BE2C (cell line): ENCODE measurements at regions not wholly inside any gene's neighbourhood (a gene's known extent, or its start where the extent isn't known, plus 50 kb on each side); places are given as distances from the start of the nearest gene placed in this dataset.

Experiments used
- DNase-seq: peaks from one replicate; pipeline ENCODE4 v3.0.0-alpha.2; 2020
- H3K27me3 ChIP-seq: fragments of 250-450 bp; sonication (Bioruptor Pico); 2 replicates; pipeline ENCODE4 v1.5.1; 2020; ENCODE audit warnings: mild to moderate bottlenecking
- H3K36me3 ChIP-seq: fragments of 250-450 bp; sonication (Bioruptor Pico); 2 replicates; pipeline ENCODE4 v1.5.1; 2020; ENCODE audit warnings: mild to moderate bottlenecking
- H3K4me1 ChIP-seq: fragments of 250-450 bp; sonication (Bioruptor Pico); 2 replicates; pipeline ENCODE4 v1.5.1; 2020
- H3K4me3 ChIP-seq: 2 replicates; pipeline ENCODE4 v1.5.1; 2011; ENCODE audit warnings: low read depth, low read length
- H3K9me3 ChIP-seq: fragments of 250-450 bp; sonication (Bioruptor Pico); 2 replicates; pipeline ENCODE4 v1.5.1; 2020
- TF ChIP-seq, protein P1 (sequence below): IDR thresholded peaks from 2 replicates; pipeline ENCODE4 v1.5.1; 2012; ENCODE audit warnings: mild to moderate bottlenecking, low read depth, low read length

GRCh38 chr15:62301993-62302675 lies 137.0 kb upstream of the C2CD4B start:
- Histone ChIP-seq H3K4me3 (no peak overlapping the region), H3K9me3 (no peaks in the 10 kb centered on the region; the same call in 1 of the 2 replicates), H3K36me3 (no peaks in the 10 kb centered on the region), H3K4me1 (peaks cover 13% of the 10 kb centered on the region; the same call in 1 of the 2 replicates), H3K27me3 (no peaks in the 10 kb centered on the region)
- peak; percentile 26 for DNase-seq
- TF ChIP-seq, protein P1, sequence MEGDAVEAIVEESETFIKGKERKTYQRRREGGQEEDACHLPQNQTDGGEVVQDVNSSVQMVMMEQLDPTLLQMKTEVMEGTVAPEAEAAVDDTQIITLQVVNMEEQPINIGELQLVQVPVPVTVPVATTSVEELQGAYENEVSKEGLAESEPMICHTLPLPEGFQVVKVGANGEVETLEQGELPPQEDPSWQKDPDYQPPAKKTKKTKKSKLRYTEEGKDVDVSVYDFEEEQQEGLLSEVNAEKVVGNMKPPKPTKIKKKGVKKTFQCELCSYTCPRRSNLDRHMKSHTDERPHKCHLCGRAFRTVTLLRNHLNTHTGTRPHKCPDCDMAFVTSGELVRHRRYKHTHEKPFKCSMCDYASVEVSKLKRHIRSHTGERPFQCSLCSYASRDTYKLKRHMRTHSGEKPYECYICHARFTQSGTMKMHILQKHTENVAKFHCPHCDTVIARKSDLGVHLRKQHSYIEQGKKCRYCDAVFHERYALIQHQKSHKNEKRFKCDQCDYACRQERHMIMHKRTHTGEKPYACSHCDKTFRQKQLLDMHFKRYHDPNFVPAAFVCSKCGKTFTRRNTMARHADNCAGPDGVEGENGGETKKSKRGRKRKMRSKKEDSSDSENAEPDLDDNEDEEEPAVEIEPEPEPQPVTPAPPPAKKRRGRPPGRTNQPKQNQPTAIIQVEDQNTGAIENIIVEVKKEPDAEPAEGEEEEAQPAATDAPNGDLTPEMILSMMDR: no peak

DNA sequence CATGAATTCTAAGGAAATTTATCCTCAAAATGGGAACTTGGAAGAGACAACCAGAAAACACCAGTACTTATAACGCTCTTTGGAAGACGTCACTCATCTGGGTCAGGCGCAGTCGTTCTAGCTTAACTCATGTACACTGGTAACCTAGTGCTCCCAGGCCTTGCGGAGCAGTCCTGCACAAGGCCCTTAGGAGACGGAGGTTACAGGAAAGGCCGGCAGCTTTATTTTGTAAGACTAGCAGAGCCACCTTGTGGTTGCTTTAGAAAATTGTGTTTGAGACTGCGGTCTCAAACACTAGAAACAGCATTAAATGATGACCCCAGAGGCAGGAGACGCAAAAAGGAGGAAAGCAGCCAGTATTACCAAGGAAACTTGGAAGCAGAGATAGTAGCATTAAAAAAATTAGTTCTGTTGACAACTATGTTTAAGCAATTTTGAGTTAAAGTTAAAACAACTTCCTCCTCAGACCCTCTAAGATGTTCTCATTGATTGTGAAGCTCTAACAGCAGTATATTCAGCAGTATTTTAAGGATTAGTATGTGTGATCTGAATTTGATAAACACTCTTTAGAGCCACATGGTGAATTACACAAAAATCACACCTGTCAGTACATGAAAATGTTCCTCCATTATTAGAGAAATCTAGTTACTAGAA lies 141.9 kb upstream of the C2CD4B start:
- Histone ChIP-seq H3K36me3 (no peaks in the 10 kb centered on the region), H3K4me3 (no peak overlapping the region), H3K4me1 (0 out of 2 replicates have a peak, but pooled peaks cover 6% of the 10 kb centered on the region), H3K27me3 (no peaks in the 10 kb centered on the region), H3K9me3 (no peaks in the 10 kb centered on the region; the same call in 1 of the 2 replicates)
- DNase-seq: peak; percentile 69
- TF ChIP-seq, protein P1: peak; percentile 83

DNA sequence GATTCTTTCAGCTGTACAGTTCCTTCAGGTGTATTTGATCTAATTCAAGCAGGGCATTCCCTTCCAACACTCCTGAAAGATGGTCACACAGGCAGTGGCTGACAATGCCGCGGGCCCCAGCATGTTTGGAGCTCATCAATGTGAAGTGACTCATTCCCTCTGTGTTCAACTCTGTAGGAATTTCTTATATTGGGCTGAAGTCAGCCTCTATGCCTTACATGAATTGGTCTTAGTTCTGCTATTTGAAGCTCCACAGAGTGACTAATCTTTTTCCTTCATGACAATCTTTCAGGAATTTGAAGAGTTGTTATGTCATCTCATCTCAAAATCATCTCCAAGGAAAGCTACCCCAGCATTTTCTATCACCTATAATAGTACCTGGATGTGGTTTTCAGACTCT lies 142.5 kb upstream of the C2CD4B start:
- H3K27me3 ChIP-seq: no peaks in the 10 kb centered on the region
- no peaks in the 10 kb centered on the region for H3K36me3 ChIP-seq
- no peak for DNase-seq
- TF ChIP-seq, protein P1: no peak
- peaks cover 1% of the 10 kb centered on the region; the same call in 1 of the 2 replicates for H3K9me3 ChIP-seq
- H3K4me1 ChIP-seq: 0 out of 2 replicates have a peak, but pooled peaks cover 2% of the 10 kb centered on the region
- H3K4me3 ChIP-seq: no peak overlapping the region

GRCh38 chr15:62316413-62317060 lies 151.5 kb upstream of the C2CD4B start:
- no peak for DNase-seq
- Histone ChIP-seq H3K4me3 (no peak overlapping the region), H3K9me3 (peaks cover 3% of the 10 kb centered on the region; the same call in 1 of the 2 replicates), H3K36me3 (no peaks in the 10 kb centered on the region), H3K27me3 (no peaks in the 10 kb centered on the region), H3K4me1 (no peaks in the 10 kb centered on the region)
- TF ChIP-seq, protein P1: no peak

GRCh38 chr15:62320259-62320658 lies 155.2 kb upstream of the C2CD4B start:
- no peak overlapping the region for H3K4me3 ChIP-seq
- H3K27me3 ChIP-seq: no peaks in the 10 kb centered on the region
- DNase-seq: no peak
- no peaks in the 10 kb centered on the region for H3K4me1 ChIP-seq
- no peaks in the 10 kb centered on the region for H3K9me3 ChIP-seq
- TF ChIP-seq, protein P1: no peak
- no peaks in the 10 kb centered on the region for H3K36me3 ChIP-seq
